Testis (tissue), 2 donors: ENCODE measurements at regions not wholly inside any gene's neighbourhood (a gene's known extent, or its start where the extent isn't known, plus 50 kb on each side); places are given as distances from the start of the nearest gene placed in this dataset.

ENCODE experiments used
- CTCF ChIP-seq, 3 experiments: fragments of 450-650 bp in 2 of 3; fragments of 200-600 bp in 1 of 3; sonication (generic) in 1 of 3; IDR thresholded peaks; one replicate each; pipeline ENCODE4 v1.5.1; 2016 to 2019; ENCODE audit warnings: antibody characterized with exemption in 3 of 3, mild to moderate bottlenecking in 2 of 3, moderate library complexity in 1 of 3
- POLR2A ChIP-seq: fragments of 450-650 bp; IDR thresholded peaks from one replicate; pipeline ENCODE4 v1.6.1; 2017; ENCODE audit warnings: antibody characterized with exemption, mild to moderate bottlenecking, moderate library complexity

- TF ChIP-seq CTCF (IDR thresholded peaks at IDR 0.05) (no peak), POLR2A (no peak)
These were observed 86.4 kb downstream of the RPE65 start for GRCh38 chr1:68363339-68363738.
